HEK293T (cell line): ENCODE measurements at regions not wholly inside any gene's neighbourhood (a gene's known extent, or its start where the extent isn't known, plus 50 kb on each side); places are given as distances from the start of the nearest gene placed in this dataset.

Experiments
- BHLHE40 ChIP-seq: fragments of 450-650 bp; IDR thresholded peaks from 2 replicates; pipeline ENCODE4 v1.6.1; 2016; ENCODE audit warnings: mild to moderate bottlenecking, moderate library complexity, borderline replicate concordance
- ELF4 ChIP-seq: fragments of 450-650 bp; IDR thresholded peaks from 2 replicates; pipeline ENCODE4 v1.6.1; 2017; ENCODE audit warnings: antibody characterized with exemption
- FOXM1 ChIP-seq: fragments of 450-650 bp; IDR thresholded peaks from 2 replicates; pipeline ENCODE4 v1.6.1; 2017; ENCODE audit warnings: mild to moderate bottlenecking, borderline replicate concordance
- HDGF ChIP-seq: fragments of 450-650 bp; IDR thresholded peaks from 2 replicates; pipeline ENCODE4 v1.6.1; 2017; ENCODE audit warnings: antibody characterized with exemption, borderline replicate concordance
- L3MBTL2 ChIP-seq: fragments of 450-650 bp; conservative IDR thresholded peaks from 2 replicates; pipeline ENCODE4 v1.6.1; 2016; ENCODE audit warnings: mild to moderate bottlenecking
- SP1 ChIP-seq: fragments of 450-650 bp; IDR thresholded peaks from 2 replicates; pipeline ENCODE4 v1.6.1; 2017
- SUZ12 ChIP-seq: fragments of 450-650 bp; IDR thresholded peaks from 2 replicates; pipeline ENCODE4 v1.6.1; 2016; ENCODE audit warnings: mild to moderate bottlenecking
- TF ChIP-seq, protein P1 (sequence below): fragments of 450-650 bp; IDR thresholded peaks from 2 replicates; pipeline ENCODE4 v1.6.1; 2016

- TF ChIP-seq SUZ12 (no peak), L3MBTL2 (no peak), SP1 (no peak), BHLHE40 (no peak), FOXM1 (no peak), HDGF (no peak), ELF4 (no peak)
- TF ChIP-seq, protein P1, sequence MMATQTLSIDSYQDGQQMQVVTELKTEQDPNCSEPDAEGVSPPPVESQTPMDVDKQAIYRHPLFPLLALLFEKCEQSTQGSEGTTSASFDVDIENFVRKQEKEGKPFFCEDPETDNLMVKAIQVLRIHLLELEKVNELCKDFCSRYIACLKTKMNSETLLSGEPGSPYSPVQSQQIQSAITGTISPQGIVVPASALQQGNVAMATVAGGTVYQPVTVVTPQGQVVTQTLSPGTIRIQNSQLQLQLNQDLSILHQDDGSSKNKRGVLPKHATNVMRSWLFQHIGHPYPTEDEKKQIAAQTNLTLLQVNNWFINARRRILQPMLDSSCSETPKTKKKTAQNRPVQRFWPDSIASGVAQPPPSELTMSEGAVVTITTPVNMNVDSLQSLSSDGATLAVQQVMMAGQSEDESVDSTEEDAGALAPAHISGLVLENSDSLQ = no peak
Observed at GRCh38 chr4:164326056-164326455, 427.9 kb upstream of the SMIM31 start.
